Activated gamma-delta T cell treated with anti-CD3 and anti-CD28 coated beads, Interleukin-2, amount 50 U/mL, for 16 hours (primary cell): ENCODE measurements at regions not wholly inside any gene's neighbourhood (a gene's known extent, or its start where the extent isn't known, plus 50 kb on each side); places are given as distances from the start of the nearest gene placed in this dataset.

Source experiments
- DNase-seq: peaks from one replicate; pipeline ENCODE4 v3.0.0-alpha.2; 2020; ENCODE audit warnings: low read depth

DNA sequence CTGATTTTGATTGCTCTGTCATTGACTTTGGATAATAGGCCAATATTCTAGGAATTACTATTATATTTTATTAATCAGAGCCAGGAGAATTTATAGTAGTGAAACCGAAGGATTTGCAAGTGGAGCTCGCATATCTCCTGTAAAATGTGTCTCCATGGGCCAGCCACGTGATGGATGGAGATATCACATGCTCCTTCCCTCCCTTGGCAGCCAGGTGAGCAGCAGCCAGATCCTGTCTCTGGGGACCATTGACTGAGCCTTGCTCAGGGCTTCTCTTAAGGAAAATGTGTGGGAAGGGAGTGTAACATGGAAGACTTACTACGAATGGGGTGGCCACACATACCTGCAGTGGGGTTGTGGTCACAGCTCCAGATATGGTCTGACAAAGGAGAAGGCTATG, 144.7 kb upstream of the RGMA start:
- DNase-seq, result no peak

DNA sequence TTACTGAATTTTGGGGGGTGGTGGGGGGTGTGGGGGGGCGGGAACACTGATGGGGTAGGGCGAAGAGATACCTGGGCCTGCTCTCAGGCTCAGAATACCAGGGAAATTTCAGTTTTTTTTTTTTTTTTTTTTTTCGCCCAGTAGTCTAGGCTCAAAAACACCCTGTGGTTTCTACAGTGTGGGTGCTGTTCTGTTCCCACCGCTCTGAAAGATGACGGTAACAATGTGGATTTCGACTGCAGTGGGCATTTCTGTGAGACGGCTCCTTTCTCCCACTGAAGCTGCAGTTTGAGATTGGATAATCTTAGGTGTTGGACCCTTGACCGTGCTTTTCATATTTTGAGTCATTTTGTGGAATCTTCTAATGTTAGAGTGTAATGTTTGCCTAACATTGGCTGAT, 143.8 kb upstream of the RGMA start:
- DNase-seq, result no peak

DNA sequence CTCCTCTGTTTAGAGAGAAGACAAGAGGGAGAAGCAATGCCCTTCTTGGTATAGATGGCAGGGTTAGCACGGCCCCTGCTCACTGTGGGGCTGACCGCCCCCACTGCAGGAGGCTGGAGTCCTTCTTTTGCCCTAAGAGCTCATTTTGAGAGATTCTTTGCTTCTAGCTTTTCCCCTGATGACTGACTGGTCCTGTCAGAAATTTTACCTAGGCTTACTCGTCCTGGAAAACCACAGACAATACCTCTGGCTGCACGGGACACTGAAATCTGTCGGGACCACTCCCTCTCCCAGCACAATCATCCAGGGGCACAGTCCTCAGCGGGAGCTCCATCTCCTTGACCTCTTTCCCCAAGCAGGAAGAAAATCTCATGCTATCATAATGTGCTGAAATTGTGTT, 143.0 kb upstream of the RGMA start:
- DNase-seq, result no peak

DNA sequence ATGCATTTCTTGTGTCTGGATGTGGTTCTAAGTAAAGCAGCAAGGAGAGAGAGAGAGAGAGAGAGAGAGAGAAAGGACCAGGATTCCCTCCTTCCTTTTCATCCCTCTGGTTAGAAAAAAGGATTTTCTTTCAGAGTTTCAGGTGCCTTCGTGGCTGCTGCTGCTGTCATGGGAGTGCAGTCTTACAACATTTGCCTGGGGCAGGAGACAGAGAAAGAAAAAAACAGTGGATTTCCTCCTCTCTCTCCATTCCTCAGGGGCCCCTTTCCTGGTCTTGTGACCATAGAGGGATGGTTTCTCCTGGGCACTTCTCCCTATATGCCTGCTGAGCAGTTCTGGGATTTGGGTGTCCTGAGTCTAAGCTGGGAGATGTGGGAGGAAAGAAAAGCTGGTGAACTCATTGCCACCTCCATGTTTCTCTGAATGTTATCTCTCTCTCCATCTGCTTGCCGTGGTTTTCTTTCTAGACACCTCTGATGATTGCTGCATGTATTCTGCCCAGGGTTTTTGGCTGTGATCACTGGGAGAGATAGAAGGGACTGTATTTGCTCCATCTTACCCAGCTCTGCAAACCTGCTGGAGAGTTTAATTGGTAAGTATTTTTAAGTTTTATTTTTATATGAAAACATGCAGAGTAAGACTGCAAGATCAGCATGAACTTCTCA, 142.4 kb upstream of the RGMA start:
- DNase-seq, result no peak

DNA sequence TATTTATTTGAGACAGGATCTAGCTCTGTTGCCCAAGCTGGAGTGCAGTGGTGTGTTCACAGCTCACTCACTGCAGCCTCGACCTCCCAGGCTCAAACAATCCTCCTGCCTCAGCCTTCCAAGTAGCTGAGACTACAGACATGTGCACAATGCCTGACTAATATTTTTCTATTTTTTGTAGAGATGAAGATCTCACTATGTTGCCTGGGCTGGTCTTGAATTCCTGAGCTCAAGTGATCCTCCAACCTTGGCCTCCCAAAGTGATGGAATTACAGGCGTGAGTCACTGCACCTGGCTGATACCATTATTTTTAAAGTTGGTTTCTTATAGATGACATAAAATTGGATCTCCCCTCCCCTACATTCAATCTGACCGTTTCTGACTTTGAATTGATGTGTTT, 139.5 kb upstream of the RGMA start:
- no peak for DNase-seq

DNA sequence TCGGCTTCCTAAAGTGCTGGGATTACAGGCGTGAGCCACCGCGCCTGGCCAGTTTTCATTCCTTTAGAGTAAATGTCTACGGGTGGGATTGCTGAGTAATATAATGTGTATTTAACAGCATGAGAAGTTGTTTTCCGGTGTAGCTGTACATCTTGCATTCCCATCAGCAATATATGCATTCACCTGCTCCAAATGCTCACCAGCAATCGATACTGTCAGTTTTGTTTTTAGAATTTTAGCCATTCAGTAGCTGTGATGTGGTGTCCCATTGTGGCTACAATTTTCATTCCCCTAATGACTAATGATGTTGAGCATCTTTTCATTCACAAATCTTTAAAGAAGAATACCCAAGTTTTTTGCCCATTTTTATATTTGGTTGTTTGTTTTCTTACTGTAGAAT, 134.8 kb upstream of the RGMA start:
- no peak for DNase-seq

DNA sequence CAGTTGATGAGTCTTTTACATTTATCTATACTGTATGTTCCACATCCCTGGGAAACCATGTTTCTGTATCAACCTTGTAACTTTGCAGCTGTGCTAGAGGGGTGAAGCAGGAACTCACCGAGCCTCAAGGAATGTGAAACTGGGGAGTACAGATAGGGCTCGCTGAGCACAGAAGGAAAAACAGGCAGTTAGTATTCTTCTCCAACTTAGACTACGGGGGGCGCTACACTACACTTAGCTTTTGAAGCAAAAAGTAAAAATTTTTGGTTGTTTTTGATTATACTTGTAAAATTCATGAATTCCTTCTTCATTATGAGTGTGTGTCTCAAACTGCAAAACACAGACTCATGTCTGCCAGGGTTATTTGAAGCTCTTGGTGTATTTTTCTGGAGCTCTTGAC, 132.7 kb upstream of the RGMA start:
- no peak for DNase-seq

DNA sequence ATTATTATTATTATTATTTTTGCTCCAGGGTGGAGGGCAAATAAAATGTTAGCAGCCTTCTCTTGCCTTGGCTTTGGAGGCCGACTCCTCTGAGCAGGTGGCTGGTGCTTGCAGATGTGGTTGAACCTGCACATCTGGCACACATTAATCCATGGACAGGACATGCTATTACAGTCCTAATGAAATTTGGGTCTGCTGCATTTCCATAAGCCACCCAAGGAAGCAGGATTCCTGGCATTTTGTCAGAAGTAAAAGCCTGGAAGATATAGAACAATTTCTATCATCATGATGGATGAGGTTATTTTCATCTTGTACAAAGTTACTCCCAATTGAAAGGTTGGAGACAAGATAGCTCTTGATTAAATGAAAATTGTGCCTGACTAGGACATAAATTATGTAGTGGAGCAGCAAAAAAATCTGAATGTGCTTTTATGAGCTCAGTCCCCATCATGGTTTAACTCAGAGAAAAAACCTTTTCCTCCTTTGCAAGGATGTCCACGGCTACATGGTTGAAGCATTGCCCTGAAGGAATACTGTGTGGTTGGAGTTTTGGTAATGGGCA, 130.9 kb upstream of the RGMA start:
- DNase-seq, result no peak

DNA sequence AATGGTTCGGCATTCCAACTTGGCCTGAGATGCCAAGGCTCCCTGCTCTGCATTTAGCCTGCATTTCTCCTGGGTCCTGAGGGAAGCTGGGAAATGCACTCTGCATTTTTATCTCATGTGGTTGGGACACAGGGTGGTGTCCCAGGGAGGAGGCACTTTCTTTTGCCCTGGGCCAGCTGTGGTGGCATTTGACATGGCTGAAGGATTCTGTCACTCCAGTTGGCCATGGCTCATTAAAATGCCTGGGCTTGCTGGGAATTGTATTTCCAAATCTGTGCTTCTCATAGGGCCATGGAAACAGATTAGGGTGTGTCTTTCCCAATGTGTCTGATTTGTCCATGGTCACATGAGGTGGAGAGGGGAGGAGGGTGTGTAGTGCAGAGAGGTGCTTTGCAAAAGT, 128.3 kb upstream of the RGMA start:
- DNase-seq, result no peak

DNA sequence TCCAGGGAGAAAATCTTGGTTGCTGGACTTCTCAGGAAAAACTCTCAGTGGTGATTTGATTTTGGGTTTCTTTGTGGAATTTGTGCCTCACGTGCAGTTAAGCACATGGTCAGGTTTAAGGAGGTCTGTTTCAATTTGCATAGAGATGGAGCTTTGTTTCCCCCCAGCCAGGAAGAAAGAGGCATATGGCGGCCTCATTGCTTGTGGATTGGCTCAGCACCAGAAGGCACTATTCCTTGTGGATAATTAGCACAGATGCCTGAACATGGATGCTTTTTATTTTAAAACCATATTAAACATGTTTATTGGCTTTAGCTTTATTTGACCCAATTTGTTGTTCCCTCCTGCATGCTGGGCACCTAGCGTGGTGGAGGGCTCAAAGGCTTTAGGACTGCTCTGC, 125.1 kb upstream of the RGMA start:
- no peak for DNase-seq

DNA sequence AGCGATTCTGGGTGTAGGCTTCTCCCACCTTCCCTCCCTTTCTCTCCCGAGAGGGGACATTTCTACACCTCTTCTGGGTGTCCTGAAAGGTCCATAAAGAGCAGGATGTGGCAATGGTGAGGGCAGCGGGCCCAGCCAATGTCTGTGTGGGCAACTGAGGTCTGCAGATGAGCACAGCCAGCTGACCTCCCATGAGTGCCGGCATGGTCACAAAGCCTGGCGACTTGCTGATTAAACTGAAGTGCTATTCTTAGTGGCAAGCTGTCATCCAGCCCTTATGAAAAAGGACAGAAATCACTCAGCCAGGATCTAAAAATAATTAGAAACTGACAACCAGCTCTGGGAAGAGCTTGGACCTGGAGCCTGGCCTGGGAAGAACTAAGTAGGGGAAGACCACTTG, 124.3 kb upstream of the RGMA start:
- no peak for DNase-seq

DNA sequence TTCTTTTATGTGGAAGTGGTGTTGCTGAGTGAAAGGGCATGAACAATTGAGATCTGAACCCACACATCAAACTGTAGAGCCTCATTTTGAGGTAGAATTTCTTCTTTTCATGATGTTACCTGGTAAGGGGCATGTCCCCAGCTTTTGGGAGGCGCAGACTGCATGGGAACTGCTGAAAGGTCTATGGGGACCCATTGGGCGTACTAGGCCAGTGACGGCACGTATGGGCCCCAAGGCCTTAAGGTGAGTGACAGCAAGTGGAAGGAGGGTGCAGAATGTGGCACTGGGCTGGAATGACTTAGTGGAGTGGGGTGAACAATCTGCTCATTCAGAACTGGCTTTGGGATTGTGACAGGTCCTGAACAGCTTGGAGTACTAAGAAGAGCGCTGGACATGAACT, 123.6 kb upstream of the RGMA start:
- no peak for DNase-seq

DNA sequence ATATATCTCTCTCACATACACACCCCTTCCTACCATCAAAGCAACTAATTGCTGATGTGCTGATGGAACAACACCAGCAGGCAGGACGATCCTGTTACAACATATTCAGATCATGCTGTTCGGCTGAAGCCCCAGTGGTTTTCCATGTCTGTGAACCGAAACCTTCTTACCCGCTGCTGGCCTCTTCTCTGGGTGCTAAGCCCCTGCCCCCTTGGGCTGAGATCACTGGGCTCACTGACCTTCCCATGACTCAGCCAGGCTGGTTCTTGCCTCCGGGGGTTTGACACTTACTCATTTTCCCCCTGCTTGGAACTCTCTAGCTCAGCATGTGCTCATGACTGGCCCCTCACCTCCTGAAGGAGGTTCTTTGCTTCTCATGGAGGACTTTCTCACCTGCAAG, 122.0 kb upstream of the RGMA start:
- no peak for DNase-seq

DNA sequence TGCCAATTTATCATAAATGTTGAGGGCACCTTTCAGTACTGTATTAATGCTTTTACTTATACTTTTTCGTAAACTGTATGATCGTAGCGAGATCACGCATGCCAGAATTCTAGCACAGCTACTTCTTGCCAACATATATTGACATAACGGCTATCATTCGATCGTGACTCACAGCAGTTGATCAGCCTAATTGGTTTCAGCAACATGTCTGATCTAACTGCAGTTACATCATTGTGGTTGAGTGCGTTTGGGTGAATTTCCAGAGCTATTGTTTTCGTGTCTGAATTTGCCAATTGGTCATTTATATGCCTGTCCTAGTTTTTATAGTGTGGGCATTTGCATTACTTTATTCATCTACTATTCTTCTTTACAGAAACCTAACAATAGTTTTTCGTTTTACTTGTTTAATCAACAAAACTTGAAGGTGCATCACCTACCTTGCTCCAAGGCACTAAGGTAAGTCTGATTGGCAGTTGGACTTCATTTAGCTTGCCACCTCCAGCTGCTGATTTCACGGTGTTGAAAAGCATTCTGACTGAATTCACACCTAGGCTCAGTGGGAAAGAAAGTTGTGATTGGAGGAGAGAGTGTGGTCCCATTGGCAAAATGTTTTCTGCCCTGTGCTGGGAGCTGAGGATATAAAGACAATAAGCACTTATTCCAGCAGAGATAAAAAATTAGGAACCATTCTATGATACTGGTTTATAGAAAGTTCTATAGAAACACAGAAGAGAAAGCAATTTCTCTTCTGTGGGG, 120.9 kb upstream of the RGMA start:
- no peak for DNase-seq

DNA sequence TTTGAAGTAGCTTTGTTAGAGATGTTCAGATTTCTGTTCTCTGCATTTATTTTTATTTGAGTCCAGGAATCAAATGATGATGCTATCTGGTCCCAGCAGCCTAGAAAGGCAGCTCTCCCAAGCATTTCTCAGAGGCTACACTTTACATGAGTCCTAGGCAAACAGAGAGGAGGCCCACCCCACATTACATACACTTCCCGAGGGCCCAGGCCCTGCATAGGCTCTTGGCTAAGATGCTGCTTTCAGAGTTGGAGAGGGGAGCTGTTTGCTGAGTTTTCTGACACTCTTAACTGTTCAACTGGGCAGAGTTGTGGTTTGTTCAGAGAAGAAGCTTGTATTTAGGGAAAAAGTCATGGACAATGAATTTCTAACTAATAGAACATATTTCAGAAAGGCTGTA, 117.9 kb upstream of the RGMA start:
- DNase-seq, result no peak

DNA sequence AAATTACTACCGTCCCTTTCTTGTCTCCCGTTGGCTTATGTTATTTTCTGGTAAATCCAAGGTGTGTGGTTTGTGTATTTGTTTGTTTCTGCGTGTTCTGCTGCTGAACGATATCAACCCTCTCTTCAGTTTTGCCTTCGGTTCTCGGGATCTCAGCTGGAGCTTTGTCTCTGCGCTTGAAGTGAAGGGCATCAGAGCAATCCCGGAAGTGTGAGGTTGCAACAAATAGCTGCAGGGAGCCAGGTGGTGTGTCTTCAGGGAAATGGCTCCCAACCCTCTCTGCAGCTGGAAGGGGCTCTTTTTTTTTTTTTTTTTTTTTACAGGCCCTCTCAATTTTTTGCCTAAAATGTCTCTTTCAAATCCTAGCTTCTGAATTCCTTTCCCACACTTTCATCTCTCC, 116.4 kb upstream of the RGMA start:
- DNase-seq, result no peak

DNA sequence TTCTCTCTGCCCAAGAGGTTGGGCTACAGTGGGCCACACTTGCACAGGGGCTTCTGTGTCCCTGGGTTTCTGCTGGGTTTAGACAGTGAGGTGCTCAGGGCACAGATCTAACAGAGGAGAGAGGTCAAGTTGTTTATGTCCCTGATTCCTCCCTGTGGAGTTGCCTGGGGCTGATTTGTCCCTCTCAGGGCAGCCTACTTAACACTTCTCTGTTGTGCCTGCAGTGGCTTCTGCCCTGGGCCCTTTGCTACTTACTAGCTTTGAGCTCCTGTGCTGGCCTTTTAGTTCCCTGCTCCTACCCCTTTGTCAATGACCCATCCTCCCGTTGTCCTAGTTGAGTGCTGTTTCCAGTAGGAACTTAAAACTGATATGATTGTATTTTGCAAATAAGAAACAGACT, 114.0 kb upstream of the RGMA start:
- DNase-seq, result no peak

DNA sequence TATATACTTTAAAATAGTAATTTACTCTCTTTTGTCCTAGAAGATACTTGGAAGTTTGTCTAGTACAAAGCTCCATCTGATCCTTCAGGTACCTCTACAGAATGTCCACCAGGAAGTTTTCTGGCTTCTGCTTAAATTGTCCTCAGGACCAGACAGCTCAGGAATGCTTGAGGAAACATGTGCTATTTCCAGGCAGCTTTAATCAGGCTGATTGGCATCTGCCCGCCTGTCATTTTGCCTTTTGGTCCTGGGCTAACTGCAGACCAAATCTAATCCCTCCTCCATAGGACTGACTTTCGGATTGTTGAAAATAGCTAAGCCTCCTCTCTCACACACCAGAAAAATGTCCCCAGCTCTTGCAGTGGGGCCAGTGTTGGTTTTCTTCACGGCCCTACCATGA, 113.4 kb upstream of the RGMA start:
- no peak for DNase-seq

DNA sequence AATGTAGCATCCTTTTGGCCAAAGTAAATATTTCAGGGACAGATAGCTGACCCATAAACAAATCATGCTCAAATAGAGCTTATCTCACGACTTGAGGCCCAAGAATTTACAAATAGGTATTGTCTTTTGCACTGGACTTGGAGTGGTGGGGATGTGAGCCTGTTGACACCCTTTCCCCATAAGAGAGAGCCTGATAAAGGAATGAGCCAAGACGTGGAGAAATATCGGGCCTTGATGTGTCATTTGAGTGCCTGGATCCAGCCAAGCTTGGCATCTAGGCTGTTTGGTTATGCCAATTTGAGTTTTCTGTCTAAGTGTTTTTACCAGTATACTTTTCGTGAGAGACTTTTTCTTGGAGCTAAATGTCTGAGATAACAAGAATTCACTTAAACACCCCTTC, 112.9 kb upstream of the RGMA start:
- no peak for DNase-seq

DNA sequence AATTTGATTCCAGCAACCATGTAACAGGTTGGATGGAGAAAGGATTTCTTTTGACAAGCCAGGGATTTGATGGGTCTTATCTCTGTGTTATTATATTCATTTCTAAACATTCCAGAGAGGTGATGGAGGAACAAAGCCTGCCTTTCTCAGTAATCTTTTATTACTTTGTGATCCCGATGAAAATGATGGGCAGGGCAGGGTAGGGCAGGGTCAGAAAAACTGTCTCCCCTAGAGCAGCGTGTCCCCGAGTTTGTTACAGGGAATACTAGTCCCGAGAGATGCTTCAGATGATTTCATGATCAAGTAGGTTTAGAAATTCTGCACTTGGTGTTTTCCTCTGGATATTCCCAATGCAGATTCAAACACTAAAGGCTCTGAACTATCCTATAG, 111.8 kb upstream of the RGMA start:
- DNase-seq, result no peak

DNA sequence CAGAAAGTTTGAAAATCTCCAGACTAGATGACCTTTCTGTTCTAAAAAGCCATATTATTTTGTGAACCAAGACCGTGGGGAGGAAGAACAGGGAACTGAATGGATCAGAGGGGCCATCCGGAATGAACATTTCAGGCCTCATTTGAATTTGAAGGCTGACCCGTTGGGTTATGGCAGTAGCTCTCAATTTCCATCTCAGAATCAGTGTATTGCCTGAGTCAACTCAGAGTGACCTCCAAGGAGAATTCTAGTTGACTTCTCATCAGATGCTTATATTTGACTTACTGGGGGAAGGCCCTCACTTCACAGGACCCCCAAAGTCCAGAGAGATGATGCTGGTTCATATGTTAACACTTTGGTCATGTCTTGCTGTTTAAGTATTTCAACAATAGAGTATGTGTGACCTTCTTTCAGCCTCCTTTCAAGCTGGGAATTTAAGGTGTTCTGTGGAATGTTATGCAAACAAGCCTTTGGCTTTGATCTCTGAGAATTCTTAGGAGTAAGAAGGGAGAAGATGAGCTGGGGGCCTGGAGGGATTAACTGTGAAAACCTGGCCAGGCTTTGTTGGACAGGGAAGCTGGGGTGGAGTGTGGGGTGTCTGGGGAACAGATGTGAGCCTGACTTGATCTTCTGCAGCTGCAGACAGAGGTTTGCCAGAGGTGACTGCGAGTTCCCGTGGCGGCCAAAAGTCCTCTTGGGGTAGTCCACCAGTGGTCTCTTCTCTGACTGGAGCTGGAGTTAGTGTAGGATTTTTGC, 111.2 kb upstream of the RGMA start:
- no peak for DNase-seq

DNA sequence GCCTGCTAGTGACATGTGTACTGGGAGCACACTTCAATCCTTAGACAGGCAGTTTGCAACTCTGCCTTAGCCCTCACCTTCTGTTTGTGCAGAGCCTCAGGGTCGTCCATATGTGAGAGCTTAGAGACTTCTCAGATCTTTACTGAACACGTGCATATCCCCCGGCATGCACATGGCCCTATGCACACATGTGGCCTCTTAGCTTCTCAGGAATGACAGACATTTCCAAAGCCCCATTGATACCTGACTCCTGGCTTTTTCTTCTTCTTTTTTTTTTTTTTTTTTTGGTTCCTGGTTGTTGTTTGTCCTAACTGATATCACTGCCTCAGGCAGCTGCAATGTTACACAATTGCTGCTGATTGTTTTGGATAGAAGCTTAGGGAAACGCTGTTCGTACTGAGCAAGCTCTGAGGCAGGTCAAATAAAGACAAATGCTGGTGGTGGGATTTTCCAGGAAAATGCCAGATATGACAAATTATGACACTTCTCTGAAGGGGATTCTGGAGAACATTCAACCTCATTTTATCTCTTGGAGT, 107.2 kb upstream of the RGMA start:
- no peak for DNase-seq

DNA sequence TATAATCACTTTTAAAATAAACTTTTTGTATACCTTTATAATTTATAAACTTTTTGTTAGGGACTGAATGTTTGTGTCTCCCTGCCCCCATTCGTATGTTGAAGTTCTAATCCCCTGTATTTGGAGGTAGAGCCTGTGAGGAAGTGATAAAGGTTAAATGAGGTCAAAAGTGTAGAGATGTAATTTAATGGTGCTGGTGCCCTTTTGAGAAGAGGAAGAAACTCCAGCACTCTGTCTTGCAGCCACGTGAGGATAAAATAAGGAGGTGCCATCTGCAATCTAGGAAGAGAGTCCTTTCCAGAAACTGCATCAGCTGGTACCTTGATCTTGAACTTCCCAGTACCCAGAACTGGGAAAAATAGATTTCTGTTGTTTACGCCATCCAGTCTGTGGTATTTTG, 106.1 kb upstream of the RGMA start:
- no peak for DNase-seq
